CD4-positive, CD25-positive, alpha-beta regulatory T cell (primary cell): ENCODE measurements at regions not wholly inside any gene's neighbourhood (a gene's known extent, or its start where the extent isn't known, plus 50 kb on each side); places are given as distances from the start of the nearest gene placed in this dataset.

Experiments
- ATAC-seq, 2 donors: fragments of 150-1000 bp; cut with Tn5 transposase; one replicate each; pipeline ENCODE4 v1.10.0; 2021; ENCODE audit warnings: low read depth in 2 of 2, moderate number of reproducible peaks in 2 of 2, moderate library complexity in 1 of 2
- DNase-seq, 3 donors: peaks; one replicate each; pipeline versions ENCODE4 v3.0.0 to v3.0.0-alpha.2; 2012 to 2022; ENCODE audit warnings: mixed read lengths in 1 of 3
- H3K27ac ChIP-seq: one replicate; pipeline ENCODE4 v1.7.0; 2013; ENCODE audit warnings: mild to moderate bottlenecking, low read length; ENCODE audit not compliant: insufficient read depth, poor library complexity, severe bottlenecking
- H3K27me3 ChIP-seq: one replicate; pipeline ENCODE4 v1.7.0; 2013; ENCODE audit warnings: low read length; ENCODE audit not compliant: control insufficient read depth, insufficient read depth
- H3K36me3 ChIP-seq: one replicate; pipeline ENCODE4 v1.7.0; 2013; ENCODE audit warnings: mild to moderate bottlenecking, low read length, moderate library complexity; ENCODE audit not compliant: control insufficient read depth, insufficient read depth
- H3K4me1 ChIP-seq: 2 replicates; pipeline ENCODE4 v1.7.0; 2013; ENCODE audit warnings: mild to moderate bottlenecking, low read length; ENCODE audit not compliant: insufficient read depth, control insufficient read depth, poor library complexity, severe bottlenecking
- H3K4me3 ChIP-seq: one replicate; pipeline ENCODE4 v1.7.0; 2013; ENCODE audit warnings: low read depth, mild to moderate bottlenecking, low read length, moderate library complexity
- H3K9me3 ChIP-seq, 2 experiments: 1 replicate in 1 of 2; 2 replicates in 1 of 2; pipeline ENCODE4 v1.7.0; 2013; ENCODE audit warnings: low read length in 2 of 2, mild to moderate bottlenecking in 1 of 2, moderate library complexity in 1 of 2; ENCODE audit not compliant: control insufficient read depth in 2 of 2
- H3K27ac Mint-ChIP-seq, 3 donors: one replicate each; pipeline ENCODE4 v1.8.0; 2020 to 2022; ENCODE audit warnings: mild to moderate bottlenecking in 3 of 3, mixed read lengths in 3 of 3, moderate library complexity in 2 of 3
- H3K27me3 Mint-ChIP-seq: one replicate; pipeline ENCODE4 v1.8.0; 2022; ENCODE audit warnings: mild to moderate bottlenecking, mixed read lengths
- H3K36me3 Mint-ChIP-seq: one replicate; pipeline ENCODE4 v1.8.0; 2020; ENCODE audit warnings: mixed read lengths
- H3K4me1 Mint-ChIP-seq, 4 donors: one replicate each; pipeline ENCODE4 v1.8.0; 2020 to 2022; ENCODE audit warnings: mixed read lengths in 4 of 4, mild to moderate bottlenecking in 1 of 4
- H3K4me3 Mint-ChIP-seq, 4 donors: one replicate each; pipeline ENCODE4 v1.8.0; 2020 to 2022; ENCODE audit warnings: mild to moderate bottlenecking in 4 of 4, mixed read lengths in 4 of 4, moderate library complexity in 3 of 4
- H3K9me3 Mint-ChIP-seq, 7 donors: one replicate each; pipeline ENCODE4 v1.8.0; 2020 to 2022; ENCODE audit warnings: mixed read lengths in 7 of 7, mild to moderate bottlenecking in 3 of 7, moderate library complexity in 2 of 7

GRCh38 chr2:71949537-71949798, 198.2 kb downstream of the CYP26B1 start:
- peak overlapping the region in 1 of 3 donors; percentile 22 for H3K27ac Mint-ChIP-seq
- no peak overlapping the region for H3K4me3 ChIP-seq
- H3K4me1 Mint-ChIP-seq: no peaks in the 10 kb centered on the region
- H3K9me3 ChIP-seq: no peaks in the 10 kb centered on the region
- H3K36me3 ChIP-seq: no peaks in the 10 kb centered on the region
- no peak overlapping the region for H3K27ac ChIP-seq
- ATAC-seq: no peak
- no peaks in the 10 kb centered on the region for H3K27me3 ChIP-seq
- no peaks in the 10 kb centered on the region for H3K4me1 ChIP-seq
- no peaks in the 10 kb centered on the region for H3K36me3 Mint-ChIP-seq
- no peak for DNase-seq
- H3K4me3 Mint-ChIP-seq: no peak overlapping the region
- peaks cover 0 to 6% (median 1%) of the 10 kb centered on the region in 7 donors for H3K9me3 Mint-ChIP-seq
- peaks cover 10% of the 10 kb centered on the region for H3K27me3 Mint-ChIP-seq

GRCh38 chr2:71948781-71949536, 198.7 kb downstream of the CYP26B1 start:
- H3K36me3 Mint-ChIP-seq: no peaks in the 10 kb centered on the region

GRCh38 chr2:71947809-71948208, 199.9 kb downstream of the CYP26B1 start:
- no peak overlapping the region for H3K27ac ChIP-seq
- DNase-seq (no peak), ATAC-seq (no peak)
- no peaks in the 10 kb centered on the region for H3K36me3 ChIP-seq
- H3K36me3 Mint-ChIP-seq: no peaks in the 10 kb centered on the region
- no peaks in the 10 kb centered on the region for H3K4me1 ChIP-seq
- H3K27ac Mint-ChIP-seq: no peak overlapping the region
- H3K9me3 ChIP-seq: no peaks in the 10 kb centered on the region
- no peaks in the 10 kb centered on the region for H3K27me3 ChIP-seq
- H3K4me3 Mint-ChIP-seq: no peak overlapping the region
- no peak overlapping the region for H3K4me3 ChIP-seq
- no peaks in the 10 kb centered on the region for H3K4me1 Mint-ChIP-seq
- H3K27me3 Mint-ChIP-seq: peaks cover 4% of the 10 kb centered on the region
- H3K9me3 Mint-ChIP-seq: peaks cover 0 to 4% (median 0%) of the 10 kb centered on the region in 7 donors

More at GRCh38 chr2:71948781-71949536, 198.7 kb downstream of the CYP26B1 start:
- DNase-seq: no peak
- Histone ChIP-seq H3K36me3 (no peaks in the 10 kb centered on the region), H3K4me3 (no peak overlapping the region), H3K4me1 (no peaks in the 10 kb centered on the region), H3K9me3 (no peaks in the 10 kb centered on the region), H3K27ac (no peak overlapping the region), H3K27me3 (no peaks in the 10 kb centered on the region)
- no peaks in the 10 kb centered on the region for H3K4me1 Mint-ChIP-seq
- peaks cover 6% of the 10 kb centered on the region for H3K27me3 Mint-ChIP-seq
- H3K27ac Mint-ChIP-seq: no peak overlapping the region
- no peak overlapping the region for H3K4me3 Mint-ChIP-seq
- ATAC-seq: no peak
- H3K9me3 Mint-ChIP-seq: peaks cover 0 to 6% (median 0%) of the 10 kb centered on the region in 7 donors

- no peak for DNase-seq
- Histone ChIP-seq H3K36me3 (no peaks in the 10 kb centered on the region), H3K27ac (no peak overlapping the region), H3K27me3 (no peaks in the 10 kb centered on the region), H3K9me3 (no peaks in the 10 kb centered on the region), H3K4me1 (no peaks in the 10 kb centered on the region), H3K4me3 (no peak overlapping the region)
- Mint-ChIP-seq H3K36me3 (no peaks in the 10 kb centered on the region), H3K4me3 (no peak overlapping the region), H3K27ac (no peak overlapping the region), H3K9me3 (peaks cover 0 to 2% (median 0%) of the 10 kb centered on the region in 7 donors), H3K4me1 (no peaks in the 10 kb centered on the region), H3K27me3 (peaks cover 4% of the 10 kb centered on the region)
- ATAC-seq: no peak
These were observed 202.1 kb downstream of the CYP26B1 start for GRCh38 chr2:71945603-71945959.

- Histone ChIP-seq H3K27me3 (no peaks in the 10 kb centered on the region), H3K9me3 (no peaks in the 10 kb centered on the region), H3K27ac (no peak overlapping the region), H3K4me1 (no peaks in the 10 kb centered on the region), H3K36me3 (no peaks in the 10 kb centered on the region), H3K4me3 (no peak overlapping the region)
- H3K36me3 Mint-ChIP-seq: no peaks in the 10 kb centered on the region
- H3K9me3 Mint-ChIP-seq: peaks cover 0 to 2% (median 0%) of the 10 kb centered on the region in 7 donors
- DNase-seq: no peak
- no peak for ATAC-seq
- H3K4me1 Mint-ChIP-seq: no peaks in the 10 kb centered on the region
- H3K27me3 Mint-ChIP-seq: peaks cover 4% of the 10 kb centered on the region
- no peak overlapping the region for H3K4me3 Mint-ChIP-seq
- no peak overlapping the region for H3K27ac Mint-ChIP-seq
These were observed 202.7 kb downstream of the CYP26B1 start for GRCh38 chr2:71944806-71945602.

- no peak overlapping the region for H3K27ac ChIP-seq
- no peak for ATAC-seq
- no peak for DNase-seq
- no peaks in the 10 kb centered on the region for H3K27me3 ChIP-seq
- Mint-ChIP-seq H3K4me1 (no peaks in the 10 kb centered on the region), H3K9me3 (peaks cover 0 to 2% (median 0%) of the 10 kb centered on the region in 7 donors), H3K27ac (peak overlapping the region in 1 of 3 donors; percentile 64), H3K36me3 (no peaks in the 10 kb centered on the region), H3K27me3 (peaks cover 4% of the 10 kb centered on the region), H3K4me3 (no peak overlapping the region)
- H3K4me3 ChIP-seq: no peak overlapping the region
- H3K9me3 ChIP-seq: no peaks in the 10 kb centered on the region
- H3K4me1 ChIP-seq: no peaks in the 10 kb centered on the region
- no peaks in the 10 kb centered on the region for H3K36me3 ChIP-seq
These were observed 203.5 kb downstream of the CYP26B1 start for GRCh38 chr2:71944183-71944550.

GRCh38 chr2:71943238-71944182, 204.2 kb downstream of the CYP26B1 start:
- Mint-ChIP-seq H3K4me3 (no peak overlapping the region), H3K27me3 (peaks cover 4% of the 10 kb centered on the region), H3K4me1 (no peaks in the 10 kb centered on the region), H3K36me3 (no peaks in the 10 kb centered on the region), H3K9me3 (peaks cover 0 to 2% (median 0%) of the 10 kb centered on the region in 7 donors), H3K27ac (peak overlapping the region in 1 of 3 donors; percentile 64)
- no peaks in the 10 kb centered on the region for H3K4me1 ChIP-seq
- H3K27me3 ChIP-seq: no peaks in the 10 kb centered on the region
- no peak overlapping the region for H3K27ac ChIP-seq
- DNase-seq (no peak), ATAC-seq (no peak)
- H3K4me3 ChIP-seq: no peak overlapping the region
- H3K9me3 ChIP-seq: no peaks in the 10 kb centered on the region
- H3K36me3 ChIP-seq: no peaks in the 10 kb centered on the region
